Muscle of leg (tissue), 3 donors: ENCODE measurements at regions not wholly inside any gene's neighbourhood (a gene's known extent, or its start where the extent isn't known, plus 50 kb on each side); places are given as distances from the start of the nearest gene placed in this dataset.

Experiments used
- DNase-seq: peaks from one replicate; pipeline ENCODE4 v3.0.0; 2013
- H3K27ac ChIP-seq: one replicate; pipeline ENCODE4 v1.5.1; 2013; ENCODE audit warnings: mild to moderate bottlenecking, low read length, control low read depth
- H3K27me3 ChIP-seq: one replicate; pipeline ENCODE4 v1.6.1; 2013; ENCODE audit warnings: low read length; ENCODE audit not compliant: control insufficient read depth, insufficient read depth
- H3K36me3 ChIP-seq: one replicate; pipeline ENCODE4 v1.6.1; 2013; ENCODE audit warnings: low read length; ENCODE audit not compliant: control insufficient read depth, insufficient read depth
- H3K4me1 ChIP-seq: one replicate; pipeline ENCODE4 v1.6.1; 2013; ENCODE audit warnings: low read length; ENCODE audit not compliant: control insufficient read depth, insufficient read depth
- H3K4me3 ChIP-seq: one replicate; pipeline ENCODE4 v1.5.1; 2013; ENCODE audit warnings: low read length, control low read depth
- H3K9me3 ChIP-seq: replicated peaks from 2 replicates; pipeline ENCODE4 v1.6.1; 2013; ENCODE audit warnings: low read depth, low read length; ENCODE audit not compliant: control insufficient read depth
- WGBS: methylation state at CpG from one replicate; pipeline ENCODE4 v1.1.5; 2013; ENCODE audit warnings: missing lambda C conversion rate; ENCODE audit not compliant: insufficient coverage; 5-methylcytosine and 5-hydroxymethylcytosine counted together

- WGBS, result no CpG with 5 or more reads among the region's 4 CpGs
- Histone ChIP-seq H3K27me3 (no peaks in the 10 kb centered on the region), H3K9me3 (no peaks in the 10 kb centered on the region), H3K27ac (no peak overlapping the region), H3K4me3 (no peak overlapping the region), H3K4me1 (no peaks in the 10 kb centered on the region), H3K36me3 (no peaks in the 10 kb centered on the region)
- DNase-seq, result no peak
Observed at GRCh38 chr4:170274616-170275015, 184.9 kb upstream of the AADAT start.

- Histone ChIP-seq H3K36me3 (no peaks in the 10 kb centered on the region), H3K27ac (no peak overlapping the region), H3K4me1 (no peaks in the 10 kb centered on the region), H3K9me3 (no peaks in the 10 kb centered on the region), H3K4me3 (no peak overlapping the region), H3K27me3 (no peaks in the 10 kb centered on the region)
- WGBS, result 60% methylated on average over 1 of the region's 4 CpGs
- DNase-seq, result no peak
Observed at GRCh38 chr4:170272959-170273358, 183.2 kb upstream of the AADAT start.

GRCh38 chr4:170271723-170272122 lies 182.0 kb upstream of the AADAT start:
- Histone ChIP-seq H3K27me3 (no peaks in the 10 kb centered on the region), H3K4me3 (no peak overlapping the region), H3K27ac (no peak overlapping the region), H3K9me3 (no peaks in the 10 kb centered on the region), H3K4me1 (no peaks in the 10 kb centered on the region), H3K36me3 (no peaks in the 10 kb centered on the region)
- WGBS, result no CpG with 5 or more reads among the region's 2 CpGs
- no peak for DNase-seq

GRCh38 chr4:170270628-170271027 lies 180.9 kb upstream of the AADAT start:
- Histone ChIP-seq H3K27ac (no peak overlapping the region), H3K36me3 (no peaks in the 10 kb centered on the region), H3K4me1 (no peaks in the 10 kb centered on the region), H3K9me3 (no peaks in the 10 kb centered on the region), H3K27me3 (no peaks in the 10 kb centered on the region), H3K4me3 (no peak overlapping the region)
- WGBS, result 88% methylated on average over 2 of the region's 2 CpGs
- DNase-seq, result no peak

- no peaks in the 10 kb centered on the region for H3K36me3 ChIP-seq
- H3K4me1 ChIP-seq, result no peaks in the 10 kb centered on the region
- H3K9me3 ChIP-seq, result no peaks in the 10 kb centered on the region
- no peaks in the 10 kb centered on the region for H3K27me3 ChIP-seq
- no CpG with 5 or more reads among the region's 2 CpGs for WGBS
- no peak overlapping the region for H3K4me3 ChIP-seq
- DNase-seq, result no peak
- no peak overlapping the region for H3K27ac ChIP-seq
Observed at GRCh38 chr4:170269950-170270349, 180.2 kb upstream of the AADAT start.

- H3K9me3 ChIP-seq, result no peaks in the 10 kb centered on the region
- no peaks in the 10 kb centered on the region for H3K27me3 ChIP-seq
- no peaks in the 10 kb centered on the region for H3K4me1 ChIP-seq
- no peak overlapping the region for H3K27ac ChIP-seq
- no peaks in the 10 kb centered on the region for H3K36me3 ChIP-seq
- H3K4me3 ChIP-seq, result no peak overlapping the region
- peak; percentile 80 for DNase-seq
- 6% methylated on average over 5 of the region's 6 CpGs for WGBS
Observed at GRCh38 chr4:170259631-170260153, 169.9 kb upstream of the AADAT start.

GRCh38 chr4:170256807-170257206 lies 167.1 kb upstream of the AADAT start:
- no peak overlapping the region for H3K27ac ChIP-seq
- no peak overlapping the region for H3K4me3 ChIP-seq
- H3K27me3 ChIP-seq, result no peaks in the 10 kb centered on the region
- no peaks in the 10 kb centered on the region for H3K36me3 ChIP-seq
- no peak for DNase-seq
- no peaks in the 10 kb centered on the region for H3K4me1 ChIP-seq
- H3K9me3 ChIP-seq, result no peaks in the 10 kb centered on the region

GRCh38 chr4:170248576-170248975 lies 158.8 kb upstream of the AADAT start:
- no peak overlapping the region for H3K4me3 ChIP-seq
- no peak for DNase-seq
- WGBS, result no CpG with 5 or more reads among the region's 3 CpGs
- H3K9me3 ChIP-seq, result no peaks in the 10 kb centered on the region
- no peak overlapping the region for H3K27ac ChIP-seq
- H3K27me3 ChIP-seq, result no peaks in the 10 kb centered on the region
- no peaks in the 10 kb centered on the region for H3K4me1 ChIP-seq
- no peaks in the 10 kb centered on the region for H3K36me3 ChIP-seq

- H3K9me3 ChIP-seq, result no peaks in the 10 kb centered on the region
- H3K4me1 ChIP-seq, result no peaks in the 10 kb centered on the region
- no peak overlapping the region for H3K4me3 ChIP-seq
- 62% methylated on average over 3 of the region's 4 CpGs for WGBS
- H3K27ac ChIP-seq, result no peak overlapping the region
- no peaks in the 10 kb centered on the region for H3K27me3 ChIP-seq
- H3K36me3 ChIP-seq, result no peaks in the 10 kb centered on the region
- DNase-seq, result no peak
Observed at GRCh38 chr4:170248029-170248428, 158.3 kb upstream of the AADAT start.

GRCh38 chr4:170247596-170247995 lies 157.8 kb upstream of the AADAT start:
- H3K27ac ChIP-seq, result no peak overlapping the region
- H3K9me3 ChIP-seq, result no peaks in the 10 kb centered on the region
- no peaks in the 10 kb centered on the region for H3K4me1 ChIP-seq
- H3K4me3 ChIP-seq, result no peak overlapping the region
- DNase-seq, result no peak
- H3K27me3 ChIP-seq, result no peaks in the 10 kb centered on the region
- no peaks in the 10 kb centered on the region for H3K36me3 ChIP-seq

- Histone ChIP-seq H3K4me3 (no peak overlapping the region), H3K9me3 (no peaks in the 10 kb centered on the region), H3K4me1 (no peaks in the 10 kb centered on the region), H3K27me3 (no peaks in the 10 kb centered on the region), H3K36me3 (no peaks in the 10 kb centered on the region), H3K27ac (no peak overlapping the region)
- no peak for DNase-seq
- WGBS, result 65% methylated on average over 2 of the region's 2 CpGs
Observed at GRCh38 chr4:170243662-170244288, 154.0 kb upstream of the AADAT start.
